ENCODE measurements at regions not wholly inside any gene's neighbourhood (a gene's known extent, or its start where the extent isn't known, plus 50 kb on each side); places are given as distances from the start of the nearest gene placed in this dataset.

DNA sequence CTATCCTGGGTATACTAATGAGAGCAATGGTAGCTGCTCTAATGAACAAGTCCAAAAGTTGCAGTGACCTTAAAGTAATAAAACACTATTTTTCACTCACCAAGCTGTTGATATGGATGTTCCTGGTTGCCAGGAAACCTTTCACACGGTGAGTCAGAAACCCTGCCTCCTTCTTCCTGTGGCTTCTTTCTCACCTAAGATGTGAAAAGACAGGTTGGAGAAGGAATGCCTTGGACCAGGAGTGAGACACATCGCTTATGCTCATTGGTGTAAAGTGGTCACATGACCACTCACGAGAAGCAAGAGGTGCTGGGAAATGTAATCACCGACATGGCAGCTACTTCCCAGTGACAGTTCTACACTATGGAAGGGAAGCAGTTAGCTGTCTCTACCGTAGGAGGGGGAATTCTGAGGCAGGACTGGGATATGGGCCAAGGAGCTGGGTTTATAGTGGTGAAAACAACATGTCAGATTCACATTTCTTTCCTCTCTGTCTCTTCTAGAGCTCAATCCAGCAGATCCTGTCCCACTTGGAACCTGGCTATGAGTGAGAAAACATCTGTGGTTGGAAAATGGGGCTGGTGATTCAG, 320.4 kb upstream of the KLF4 start:
- H3K36me3 Mint-ChIP-seq, result no peaks in the 10 kb centered on the region
- CTCF ChIA-PET, result no interaction called here
- H3K9me3 Mint-ChIP-seq, result peaks cover 11% of the 10 kb centered on the region
- no peaks in the 10 kb centered on the region for H3K27me3 Mint-ChIP-seq
- no peak for DNase-seq
- H3K4me1 Mint-ChIP-seq, result no peaks in the 10 kb centered on the region
- H3K27ac Mint-ChIP-seq, result no peak overlapping the region
- no peak overlapping the region for H3K4me3 Mint-ChIP-seq

DNA sequence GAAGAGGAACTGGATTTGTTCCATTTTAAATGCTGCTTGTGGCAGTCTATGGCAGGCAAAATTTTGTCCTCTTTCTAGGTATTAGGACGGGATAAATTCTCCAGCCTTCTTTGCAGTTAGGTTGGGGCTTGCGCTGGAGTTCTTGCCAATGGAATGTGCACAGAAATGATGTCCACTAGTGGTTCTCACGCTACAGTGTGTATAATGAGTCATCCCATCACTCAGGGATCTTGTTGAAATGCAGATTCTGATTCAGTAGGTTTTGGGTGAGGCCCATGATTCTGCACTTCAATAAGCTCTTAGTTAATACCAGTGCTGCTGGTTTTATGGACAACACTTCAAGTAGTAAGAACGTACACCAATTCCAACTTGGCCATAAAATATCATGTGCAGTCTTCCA, 317.6 kb upstream of the KLF4 start:
- Mint-ChIP-seq H3K27ac (no peak overlapping the region), H3K27me3 (no peaks in the 10 kb centered on the region), H3K36me3 (no peaks in the 10 kb centered on the region), H3K9me3 (peaks cover 6% of the 10 kb centered on the region), H3K4me1 (no peaks in the 10 kb centered on the region), H3K4me3 (no peak overlapping the region)
- DNase-seq, result no peak
- CTCF ChIA-PET, result interaction anchor here (0.8 kb wide), 1 partner anchor 21 kb away, joined by 3 read pairs; no protein-coding TSS in a partner anchor

GRCh38 chr9:107805201-107805600, 315.6 kb upstream of the KLF4 start:
- H3K27ac Mint-ChIP-seq, result no peak overlapping the region
- no peak overlapping the region for H3K4me3 Mint-ChIP-seq
- no peaks in the 10 kb centered on the region for H3K27me3 Mint-ChIP-seq
- DNase-seq, result no peak
- CTCF ChIA-PET, result no interaction called here
- H3K4me1 Mint-ChIP-seq, result no peaks in the 10 kb centered on the region
- no peaks in the 10 kb centered on the region for H3K36me3 Mint-ChIP-seq
- H3K9me3 Mint-ChIP-seq, result peaks cover 6% of the 10 kb centered on the region

DNA sequence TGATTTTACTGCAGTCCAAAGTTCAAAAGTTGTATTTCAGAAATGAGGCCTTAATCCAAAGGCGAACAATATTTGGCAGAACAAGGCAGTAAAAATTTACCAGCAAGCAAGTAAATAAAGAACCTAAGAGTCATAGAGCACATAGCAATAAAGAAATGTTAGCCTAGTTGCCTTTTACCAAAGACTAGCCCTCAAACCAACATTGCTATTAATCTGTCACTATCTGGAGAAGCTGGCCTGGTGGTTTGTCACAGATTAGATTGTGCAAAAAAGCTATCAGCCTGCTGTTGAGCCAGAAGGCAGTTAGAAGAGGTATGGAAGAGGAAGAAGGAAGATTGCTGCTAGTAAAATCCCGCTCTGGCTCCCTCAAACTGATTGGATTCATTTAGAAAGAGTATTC, 304.7 kb upstream of the KLF4 start:
- no peak overlapping the region for H3K27ac Mint-ChIP-seq
- H3K9me3 Mint-ChIP-seq, result no peaks in the 10 kb centered on the region
- no peaks in the 10 kb centered on the region for H3K36me3 Mint-ChIP-seq
- DNase-seq, result no peak
- no peaks in the 10 kb centered on the region for H3K27me3 Mint-ChIP-seq
- CTCF ChIA-PET, result no interaction called here
- H3K4me1 Mint-ChIP-seq, result no peaks in the 10 kb centered on the region
- H3K4me3 Mint-ChIP-seq, result no peak overlapping the region

DNA sequence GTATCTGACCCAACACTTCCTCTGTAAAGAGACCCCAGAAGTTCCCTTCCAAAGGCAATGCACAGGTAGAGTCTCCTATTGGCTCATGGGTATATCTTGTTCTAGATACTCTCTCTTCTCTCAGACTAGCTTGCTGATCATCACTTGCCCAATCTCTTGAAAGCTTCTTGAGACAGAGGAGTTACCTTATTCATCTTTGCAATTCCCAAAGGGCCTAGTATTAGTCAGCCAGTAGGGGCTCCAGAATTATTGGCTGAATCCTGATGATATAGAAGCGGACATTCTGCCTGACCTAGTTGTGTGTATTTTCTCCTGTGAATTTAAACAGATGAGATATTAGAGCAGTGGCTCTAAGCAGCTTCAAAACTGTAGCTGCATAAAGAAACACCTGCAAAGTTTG, 304.0 kb upstream of the KLF4 start:
- no peaks in the 10 kb centered on the region for H3K27me3 Mint-ChIP-seq
- H3K4me3 Mint-ChIP-seq, result no peak overlapping the region
- H3K4me1 Mint-ChIP-seq, result no peaks in the 10 kb centered on the region
- no peaks in the 10 kb centered on the region for H3K9me3 Mint-ChIP-seq
- no peak for DNase-seq
- CTCF ChIA-PET, result no interaction called here
- no peak overlapping the region for H3K27ac Mint-ChIP-seq
- no peaks in the 10 kb centered on the region for H3K36me3 Mint-ChIP-seq

GRCh38 chr9:107792596-107792995, 303.0 kb upstream of the KLF4 start:
- Mint-ChIP-seq H3K27me3 (no peaks in the 10 kb centered on the region), H3K9me3 (peaks cover 1% of the 10 kb centered on the region), H3K4me3 (no peak overlapping the region), H3K27ac (no peak overlapping the region), H3K4me1 (no peaks in the 10 kb centered on the region), H3K36me3 (no peaks in the 10 kb centered on the region)
- no peak for DNase-seq
- CTCF ChIA-PET, result no interaction called here

- no peak for DNase-seq
- Mint-ChIP-seq H3K27me3 (no peaks in the 10 kb centered on the region), H3K4me3 (no peak overlapping the region), H3K4me1 (no peaks in the 10 kb centered on the region), H3K9me3 (peaks cover 1% of the 10 kb centered on the region), H3K36me3 (no peaks in the 10 kb centered on the region), H3K27ac (no peak overlapping the region)
- CTCF ChIA-PET, result no interaction called here
Observed at GRCh38 chr9:107792006-107792405, 302.4 kb upstream of the KLF4 start.

GRCh38 chr9:107789001-107789700, 299.6 kb upstream of the KLF4 start:
- CTCF ChIA-PET, result no interaction called here
- H3K4me1 Mint-ChIP-seq, result no peaks in the 10 kb centered on the region
- H3K4me3 Mint-ChIP-seq, result no peak overlapping the region
- H3K36me3 Mint-ChIP-seq, result no peaks in the 10 kb centered on the region
- DNase-seq, result no peak
- H3K9me3 Mint-ChIP-seq, result peaks cover 1% of the 10 kb centered on the region
- H3K27me3 Mint-ChIP-seq, result no peaks in the 10 kb centered on the region
- H3K27ac Mint-ChIP-seq, result no peak overlapping the region

- peaks cover 1% of the 10 kb centered on the region for H3K9me3 Mint-ChIP-seq
- H3K4me3 Mint-ChIP-seq, result no peak overlapping the region
- no peaks in the 10 kb centered on the region for H3K4me1 Mint-ChIP-seq
Observed at GRCh38 chr9:107786561-107786960, 297.0 kb upstream of the KLF4 start.

DNA sequence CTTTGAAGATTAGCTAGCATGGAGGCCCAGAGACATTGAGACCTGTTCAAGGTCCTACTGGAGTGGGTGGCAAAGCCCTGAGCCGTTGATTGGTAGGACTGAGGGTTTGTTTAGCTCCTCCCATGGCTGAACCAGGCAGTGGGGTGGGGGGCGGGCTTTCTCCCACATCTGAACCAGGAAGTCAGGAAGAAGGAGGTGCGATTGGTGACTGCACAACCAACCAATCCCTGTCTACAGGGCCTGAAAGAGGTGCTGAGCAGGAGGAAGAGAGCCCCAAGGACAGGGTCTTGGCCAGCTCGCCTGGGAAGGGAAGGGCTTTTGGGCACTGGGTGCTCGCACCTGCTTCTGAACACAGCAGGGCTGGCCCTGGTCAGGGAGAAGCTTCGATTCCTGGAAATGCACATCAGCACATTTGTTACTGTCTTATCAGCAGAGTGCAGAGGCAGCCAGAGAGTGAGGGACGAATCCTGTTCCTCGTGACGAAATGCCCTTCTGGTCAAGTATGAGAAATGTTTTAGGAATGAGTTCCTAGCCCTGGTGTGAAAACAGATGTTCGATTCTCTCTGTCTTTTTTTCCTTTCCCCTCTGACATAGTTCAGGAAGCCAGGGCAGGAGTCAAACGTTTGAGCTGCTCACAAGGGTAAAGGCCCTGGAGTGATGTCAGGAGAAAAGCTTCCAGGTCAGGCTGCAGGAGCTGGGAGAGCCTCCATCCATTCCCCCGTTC, 294.8 kb upstream of the KLF4 start:
- H3K36me3 Mint-ChIP-seq, result no peaks in the 10 kb centered on the region
- H3K27ac Mint-ChIP-seq, result no peak overlapping the region
- H3K27me3 Mint-ChIP-seq, result no peaks in the 10 kb centered on the region
- no peak for DNase-seq
- CTCF ChIA-PET, result interaction anchor here (0.5 kb wide), 1 partner anchor 431 kb away, joined by 3 read pairs; no protein-coding TSS in a partner anchor
- peaks cover 1% of the 10 kb centered on the region for H3K9me3 Mint-ChIP-seq
- no peak overlapping the region for H3K4me3 Mint-ChIP-seq
- no peaks in the 10 kb centered on the region for H3K4me1 Mint-ChIP-seq

More at GRCh38 chr9:107786561-107786960, 297.0 kb upstream of the KLF4 start:
- no peak for DNase-seq
- Mint-ChIP-seq H3K27me3 (no peaks in the 10 kb centered on the region), H3K27ac (no peak overlapping the region), H3K36me3 (no peaks in the 10 kb centered on the region)
- CTCF ChIA-PET, result no interaction called here

- Mint-ChIP-seq H3K9me3 (peaks cover 1% of the 10 kb centered on the region), H3K27me3 (no peaks in the 10 kb centered on the region), H3K36me3 (no peaks in the 10 kb centered on the region), H3K27ac (no peak overlapping the region), H3K4me3 (no peak overlapping the region), H3K4me1 (no peaks in the 10 kb centered on the region)
- CTCF ChIA-PET, result no interaction called here
- no peak for DNase-seq
Observed at GRCh38 chr9:107782789-107783188, 293.2 kb upstream of the KLF4 start.

DNA sequence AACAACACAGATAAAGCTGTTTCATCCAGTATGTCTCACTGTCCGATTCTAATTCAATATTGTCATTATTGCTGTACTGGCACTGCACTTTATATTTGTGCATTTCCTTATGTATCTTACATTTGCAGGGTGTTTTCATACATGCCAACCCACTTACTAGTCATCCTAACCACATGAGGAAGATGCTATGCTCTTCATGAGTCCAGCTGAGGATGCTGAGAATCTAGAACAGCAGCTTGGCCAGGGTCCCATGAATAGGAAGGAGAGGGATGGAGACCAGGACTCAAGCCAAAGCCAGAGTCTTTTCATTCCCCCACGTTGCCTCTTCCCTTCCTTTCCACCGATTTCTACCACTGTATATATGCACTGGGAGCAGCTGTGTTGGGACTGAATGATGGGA, 292.8 kb upstream of the KLF4 start:
- Mint-ChIP-seq H3K36me3 (no peaks in the 10 kb centered on the region), H3K4me3 (no peak overlapping the region), H3K27ac (no peak overlapping the region), H3K9me3 (no peaks in the 10 kb centered on the region), H3K4me1 (no peaks in the 10 kb centered on the region), H3K27me3 (no peaks in the 10 kb centered on the region)
- CTCF ChIA-PET, result no interaction called here
- DNase-seq, result no peak

DNA sequence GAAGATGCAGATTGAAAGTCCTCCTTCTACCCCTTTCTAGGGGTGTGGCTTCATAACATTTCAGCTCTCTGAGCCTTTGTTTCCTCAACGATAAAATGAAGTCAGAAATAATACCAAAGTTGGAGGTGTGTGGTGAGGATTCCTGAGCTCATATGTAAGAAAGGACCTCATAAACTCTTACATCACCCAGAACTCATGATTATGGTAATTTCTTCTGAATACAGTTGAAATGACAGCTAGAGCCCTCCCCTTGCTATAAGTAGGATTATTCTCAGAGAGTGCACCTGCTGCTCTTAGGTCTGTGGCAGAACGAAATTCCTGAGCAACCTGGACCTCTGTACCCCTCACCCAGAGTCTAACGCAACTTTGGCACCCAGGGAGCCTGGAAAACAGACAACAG, 291.4 kb upstream of the KLF4 start:
- no peaks in the 10 kb centered on the region for H3K36me3 Mint-ChIP-seq
- H3K4me3 Mint-ChIP-seq, result no peak overlapping the region
- CTCF ChIA-PET, result no interaction called here
- H3K27ac Mint-ChIP-seq, result no peak overlapping the region
- H3K4me1 Mint-ChIP-seq, result no peaks in the 10 kb centered on the region
- no peaks in the 10 kb centered on the region for H3K27me3 Mint-ChIP-seq
- DNase-seq, result no peak
- no peaks in the 10 kb centered on the region for H3K9me3 Mint-ChIP-seq

- Mint-ChIP-seq H3K36me3 (no peaks in the 10 kb centered on the region), H3K9me3 (no peaks in the 10 kb centered on the region), H3K27me3 (no peaks in the 10 kb centered on the region), H3K4me1 (no peaks in the 10 kb centered on the region), H3K4me3 (no peak overlapping the region), H3K27ac (no peak overlapping the region)
- CTCF ChIA-PET, result no interaction called here
- no peak for DNase-seq
Observed at GRCh38 chr9:107779731-107780130, 290.2 kb upstream of the KLF4 start.

- Mint-ChIP-seq H3K4me3 (no peak overlapping the region), H3K9me3 (no peaks in the 10 kb centered on the region), H3K27me3 (no peaks in the 10 kb centered on the region), H3K27ac (no peak overlapping the region), H3K4me1 (no peaks in the 10 kb centered on the region), H3K36me3 (no peaks in the 10 kb centered on the region)
- DNase-seq, result no peak
- CTCF ChIA-PET, result no interaction called here
Observed at GRCh38 chr9:107778661-107779060, 289.1 kb upstream of the KLF4 start.
